Fibroblast of lung (primary cell): ENCODE measurements at regions not wholly inside any gene's neighbourhood (a gene's known extent, or its start where the extent isn't known, plus 50 kb on each side); places are given as distances from the start of the nearest gene placed in this dataset.

Experiments
- EZH2 ChIP-seq: IDR thresholded peaks from 2 replicates; pipeline ENCODE4 v1.5.1; 2012; ENCODE audit warnings: low read length, control low read depth, mild to moderate bottlenecking; ENCODE audit errors: missing control alignments
- TF ChIP-seq, protein P1 (sequence below), 2 donors: IDR thresholded peaks in 1 of 2; conservative IDR thresholded peaks in 1 of 2; 1 replicate in 1 of 2; 2 replicates in 1 of 2; pipeline ENCODE4 v1.5.1; 2011 to 2012; ENCODE audit warnings: low read length in 2 of 2, control low read depth in 1 of 2, inconsistent platforms in 1 of 2, low read depth in 1 of 2, mild to moderate bottlenecking in 1 of 2

DNA sequence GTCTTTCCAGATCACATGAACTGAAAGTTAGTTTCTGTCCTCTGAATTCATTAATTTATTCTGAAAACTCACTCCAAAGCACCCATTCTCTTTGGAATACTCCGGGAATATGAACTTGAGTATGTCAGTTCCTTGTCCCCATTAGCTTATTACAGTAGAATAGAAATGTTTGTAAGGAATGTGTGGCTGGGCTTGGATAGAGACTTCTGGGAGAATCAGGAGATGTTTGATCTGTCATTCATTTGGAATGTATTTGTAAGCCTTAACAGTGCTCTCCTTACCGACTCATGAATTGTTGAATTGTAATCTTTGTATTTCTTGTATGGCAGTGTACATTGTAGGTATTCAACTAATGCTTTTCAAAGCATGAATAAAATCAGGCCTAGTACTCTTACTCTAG lies 548.4 kb downstream of the LRRC70 start:
- TF ChIP-seq EZH2: no peak
- TF ChIP-seq, protein P1, sequence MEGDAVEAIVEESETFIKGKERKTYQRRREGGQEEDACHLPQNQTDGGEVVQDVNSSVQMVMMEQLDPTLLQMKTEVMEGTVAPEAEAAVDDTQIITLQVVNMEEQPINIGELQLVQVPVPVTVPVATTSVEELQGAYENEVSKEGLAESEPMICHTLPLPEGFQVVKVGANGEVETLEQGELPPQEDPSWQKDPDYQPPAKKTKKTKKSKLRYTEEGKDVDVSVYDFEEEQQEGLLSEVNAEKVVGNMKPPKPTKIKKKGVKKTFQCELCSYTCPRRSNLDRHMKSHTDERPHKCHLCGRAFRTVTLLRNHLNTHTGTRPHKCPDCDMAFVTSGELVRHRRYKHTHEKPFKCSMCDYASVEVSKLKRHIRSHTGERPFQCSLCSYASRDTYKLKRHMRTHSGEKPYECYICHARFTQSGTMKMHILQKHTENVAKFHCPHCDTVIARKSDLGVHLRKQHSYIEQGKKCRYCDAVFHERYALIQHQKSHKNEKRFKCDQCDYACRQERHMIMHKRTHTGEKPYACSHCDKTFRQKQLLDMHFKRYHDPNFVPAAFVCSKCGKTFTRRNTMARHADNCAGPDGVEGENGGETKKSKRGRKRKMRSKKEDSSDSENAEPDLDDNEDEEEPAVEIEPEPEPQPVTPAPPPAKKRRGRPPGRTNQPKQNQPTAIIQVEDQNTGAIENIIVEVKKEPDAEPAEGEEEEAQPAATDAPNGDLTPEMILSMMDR (conservative IDR thresholded peaks at IDR 0.05 in 1 of 2, IDR thresholded peaks at IDR 0.05 in 1 of 2; ENCODE audit: low read depth in 1 of 2, low read length in 2 of 2): no peak
